ENCODE measurements at regions not wholly inside any gene's neighbourhood (a gene's known extent, or its start where the extent isn't known, plus 50 kb on each side); places are given as distances from the start of the nearest gene placed in this dataset.

- DNase-seq: no peak
- Histone ChIP-seq H3K27ac (no peak overlapping the region), H3K4me1 (no peaks in the 10 kb centered on the region), H3K27me3 (no peaks in the 10 kb centered on the region), H3K9me3 (no peaks in the 10 kb centered on the region), H3K36me3 (replicated peaks in 1 of 2; ENCODE audit: insufficient read depth in 1 of 2, low read depth in 2 of 2) (no peaks in the 10 kb centered on the region), H3K4me3 (no peak overlapping the region)
- 53 to 54% methylated on average over 3 of the region's 3 CpGs for WGBS, 2 donors
- no peak for TF ChIP-seq POLR2A (IDR thresholded peaks at IDR 0.05)
- TF ChIP-seq, protein P1, sequence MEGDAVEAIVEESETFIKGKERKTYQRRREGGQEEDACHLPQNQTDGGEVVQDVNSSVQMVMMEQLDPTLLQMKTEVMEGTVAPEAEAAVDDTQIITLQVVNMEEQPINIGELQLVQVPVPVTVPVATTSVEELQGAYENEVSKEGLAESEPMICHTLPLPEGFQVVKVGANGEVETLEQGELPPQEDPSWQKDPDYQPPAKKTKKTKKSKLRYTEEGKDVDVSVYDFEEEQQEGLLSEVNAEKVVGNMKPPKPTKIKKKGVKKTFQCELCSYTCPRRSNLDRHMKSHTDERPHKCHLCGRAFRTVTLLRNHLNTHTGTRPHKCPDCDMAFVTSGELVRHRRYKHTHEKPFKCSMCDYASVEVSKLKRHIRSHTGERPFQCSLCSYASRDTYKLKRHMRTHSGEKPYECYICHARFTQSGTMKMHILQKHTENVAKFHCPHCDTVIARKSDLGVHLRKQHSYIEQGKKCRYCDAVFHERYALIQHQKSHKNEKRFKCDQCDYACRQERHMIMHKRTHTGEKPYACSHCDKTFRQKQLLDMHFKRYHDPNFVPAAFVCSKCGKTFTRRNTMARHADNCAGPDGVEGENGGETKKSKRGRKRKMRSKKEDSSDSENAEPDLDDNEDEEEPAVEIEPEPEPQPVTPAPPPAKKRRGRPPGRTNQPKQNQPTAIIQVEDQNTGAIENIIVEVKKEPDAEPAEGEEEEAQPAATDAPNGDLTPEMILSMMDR (IDR thresholded peaks at IDR 0.05): no peak
- no peak for ATAC-seq
- intact Hi-C loops (cut with DNase I): no loop called here
Measured at GRCh38 chr6:8195040-8195713, 92.8 kb upstream of the EEF1E1 start.

GRCh38 chr6:8194490-8194889 lies 92.1 kb upstream of the EEF1E1 start:
- H3K4me1 ChIP-seq: no peaks in the 10 kb centered on the region
- DNase-seq (no peak), ATAC-seq (no peak)
- TF ChIP-seq POLR2A (IDR thresholded peaks at IDR 0.05): no peak
- TF ChIP-seq, protein P1 (IDR thresholded peaks at IDR 0.05): no peak
- H3K27ac ChIP-seq: no peak overlapping the region
- H3K27me3 ChIP-seq: no peaks in the 10 kb centered on the region
- 31 to 45% methylated on average over 3 of the region's 3 CpGs for WGBS, 2 donors
- H3K9me3 ChIP-seq: no peaks in the 10 kb centered on the region
- H3K4me3 ChIP-seq: no peak overlapping the region
- H3K36me3 ChIP-seq (replicated peaks in 1 of 2; ENCODE audit: insufficient read depth in 1 of 2, low read depth in 2 of 2): no peaks in the 10 kb centered on the region
- intact Hi-C loops (cut with DNase I): no loop called here

DNA sequence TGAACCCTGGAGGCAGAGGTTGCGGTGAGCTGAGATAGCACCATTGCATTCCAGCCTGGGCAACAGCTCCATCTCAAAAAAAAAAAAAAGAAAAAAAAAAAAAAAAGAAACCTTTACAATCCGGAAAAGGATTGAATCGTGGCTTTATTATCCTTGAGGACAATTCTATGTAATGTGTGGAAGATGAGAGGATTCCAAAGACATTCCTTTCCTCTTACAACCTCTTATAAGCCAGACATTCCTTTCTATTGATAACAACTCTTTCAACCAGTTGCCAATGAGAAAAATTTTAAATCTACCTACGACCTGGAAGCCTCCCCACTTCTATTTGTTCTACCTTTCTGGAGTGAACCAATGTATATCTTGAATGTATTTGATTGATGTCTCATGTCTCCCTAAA lies 91.2 kb upstream of the EEF1E1 start:
- 73 to 74% methylated on average over 4 of the region's 4 CpGs for WGBS, 2 donors
- H3K9me3 ChIP-seq: no peaks in the 10 kb centered on the region
- no peak overlapping the region for H3K4me3 ChIP-seq
- no peaks in the 10 kb centered on the region for H3K36me3 ChIP-seq (replicated peaks in 1 of 2; ENCODE audit: insufficient read depth in 1 of 2, low read depth in 2 of 2)
- TF ChIP-seq, protein P1 (IDR thresholded peaks at IDR 0.05): no peak
- no peak for TF ChIP-seq POLR2A (IDR thresholded peaks at IDR 0.05)
- H3K4me1 ChIP-seq: no peaks in the 10 kb centered on the region
- H3K27ac ChIP-seq: no peak overlapping the region
- intact Hi-C loops (cut with DNase I): no loop called here
- no peaks in the 10 kb centered on the region for H3K27me3 ChIP-seq
- no peak for DNase-seq
- ATAC-seq: no peak

DNA sequence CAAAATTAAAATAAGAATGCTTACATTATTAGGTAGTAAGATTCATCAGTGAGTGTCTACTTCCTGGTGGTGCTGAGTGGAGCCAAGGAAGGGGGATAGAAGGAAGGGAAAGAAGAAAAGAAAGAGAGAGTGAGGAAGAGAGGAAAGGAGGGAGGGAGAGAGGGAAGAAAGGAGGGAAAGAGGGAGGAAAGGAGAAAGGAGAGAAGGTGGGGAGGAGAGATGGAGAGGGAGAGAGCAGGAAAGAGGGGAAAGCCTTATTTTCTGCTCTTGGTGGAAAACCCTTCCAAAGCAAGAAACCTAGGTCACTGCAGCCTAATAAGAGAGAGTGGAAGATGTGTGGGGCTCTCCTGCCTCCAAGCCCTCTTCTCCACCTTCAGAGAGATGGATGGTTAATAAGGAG lies 90.2 kb upstream of the EEF1E1 start:
- no peak overlapping the region for H3K27ac ChIP-seq
- H3K9me3 ChIP-seq: no peaks in the 10 kb centered on the region
- H3K36me3 ChIP-seq (replicated peaks in 1 of 2; ENCODE audit: insufficient read depth in 1 of 2, low read depth in 2 of 2): no peaks in the 10 kb centered on the region
- intact Hi-C loops (cut with DNase I): no loop called here
- H3K4me1 ChIP-seq: no peaks in the 10 kb centered on the region
- no peak for TF ChIP-seq POLR2A (IDR thresholded peaks at IDR 0.05)
- TF ChIP-seq, protein P1 (IDR thresholded peaks at IDR 0.05): no peak
- no peaks in the 10 kb centered on the region for H3K27me3 ChIP-seq
- ATAC-seq (no peak), DNase-seq (no peak)
- H3K4me3 ChIP-seq: no peak overlapping the region

DNA sequence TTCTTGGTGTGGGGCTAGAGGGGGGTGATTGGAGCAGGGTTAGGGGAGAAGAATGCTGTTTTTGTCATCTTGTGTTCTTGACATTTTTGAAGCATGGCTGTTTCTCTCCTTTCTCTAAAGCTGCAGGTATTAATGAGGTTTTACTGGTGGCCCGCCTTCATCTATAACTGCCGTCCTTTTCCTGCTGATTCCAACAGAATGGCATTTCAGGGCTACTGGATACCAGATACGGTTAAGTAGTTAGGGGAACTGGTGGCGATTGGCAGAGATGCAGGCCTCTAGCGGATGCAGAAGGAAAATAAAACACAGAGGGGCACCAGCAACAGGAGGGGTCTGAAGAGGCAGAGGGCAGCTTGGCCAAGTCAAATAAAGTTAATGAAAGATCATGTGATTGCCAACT lies 89.7 kb upstream of the EEF1E1 start:
- H3K27me3 ChIP-seq: no peaks in the 10 kb centered on the region
- intact Hi-C loops (cut with DNase I): no loop called here
- H3K4me1 ChIP-seq: no peaks in the 10 kb centered on the region
- WGBS, 2 donors: 55 to 57% methylated on average over 5 of the region's 5 CpGs
- no peak overlapping the region for H3K27ac ChIP-seq
- no peak for TF ChIP-seq POLR2A (IDR thresholded peaks at IDR 0.05)
- TF ChIP-seq, protein P1 (IDR thresholded peaks at IDR 0.05): no peak
- no peaks in the 10 kb centered on the region for H3K36me3 ChIP-seq (replicated peaks in 1 of 2; ENCODE audit: insufficient read depth in 1 of 2, low read depth in 2 of 2)
- DNase-seq (no peak), ATAC-seq (no peak)
- no peak overlapping the region for H3K4me3 ChIP-seq
- no peaks in the 10 kb centered on the region for H3K9me3 ChIP-seq

Data from body of pancreas (tissue), 4 donors.